ENCODE measurements at regions not wholly inside any gene's neighbourhood (a gene's known extent, or its start where the extent isn't known, plus 50 kb on each side); places are given as distances from the start of the nearest gene placed in this dataset.
"Not testable (repeated sequence)": the region's sequence is repeated elsewhere in the genome, so short reads cannot be mapped to it uniquely, and the experiment has no call there.

GRCh38 chr1:230509281-230509977 is 83.3 kb upstream of the PGBD5 start:
- no peak for DNase-seq

- no peak for DNase-seq
Measured at GRCh38 chr1:230507666-230508402, 81.7 kb upstream of the PGBD5 start.

GRCh38 chr1:230507236-230507635 is 81.1 kb upstream of the PGBD5 start:
- DNase-seq: no peak

GRCh38 chr1:230506451-230506850 is 80.3 kb upstream of the PGBD5 start:
- DNase-seq: no peak

- no peak for DNase-seq
Measured at GRCh38 chr1:230504310-230504709, 78.2 kb upstream of the PGBD5 start.

GRCh38 chr1:230503726-230504125 is 77.6 kb upstream of the PGBD5 start:
- DNase-seq: no peak

- DNase-seq: no peak
Measured at GRCh38 chr1:230502996-230503395, 76.9 kb upstream of the PGBD5 start.

- DNase-seq: no peak
Measured at GRCh38 chr1:230502306-230502705, 76.2 kb upstream of the PGBD5 start.

GRCh38 chr1:230501849-230502248 is 75.7 kb upstream of the PGBD5 start:
- no peak for DNase-seq

GRCh38 chr1:230501242-230501641 is 75.1 kb upstream of the PGBD5 start:
- DNase-seq: no peak

GRCh38 chr1:230500063-230500462 is 73.9 kb upstream of the PGBD5 start:
- no peak for DNase-seq

- DNase-seq: no peak
Measured at GRCh38 chr1:230499496-230499895, 73.4 kb upstream of the PGBD5 start.

- DNase-seq: no peak
Measured at GRCh38 chr1:230498704-230499103, 72.6 kb upstream of the PGBD5 start.

- no peak for DNase-seq
Measured at GRCh38 chr1:230496451-230496850, 70.3 kb upstream of the PGBD5 start.

- DNase-seq: peak in 1 of 2 donors; percentile 19
Measured at GRCh38 chr1:230495891-230496385, 69.8 kb upstream of the PGBD5 start.

- DNase-seq: no peak
Measured at GRCh38 chr1:230495076-230495475, 68.9 kb upstream of the PGBD5 start.

- no peak for DNase-seq
Measured at GRCh38 chr1:230494514-230494913, 68.4 kb upstream of the PGBD5 start.

- DNase-seq: no peak
Measured at GRCh38 chr1:230494026-230494425, 67.9 kb upstream of the PGBD5 start.

- DNase-seq: no peak
Measured at GRCh38 chr1:230493264-230493663, 67.1 kb upstream of the PGBD5 start.

GRCh38 chr1:230490436-230490835 is 64.3 kb upstream of the PGBD5 start:
- DNase-seq: no peak

GRCh38 chr1:230487773-230488428 is 61.8 kb upstream of the PGBD5 start:
- DNase-seq: no peak

GRCh38 chr1:230476622-230477003 is 50.5 kb upstream of the PGBD5 start:
- no peak for DNase-seq

GRCh38 chr1:230475856-230476621 is 49.9 kb upstream of the PGBD5 start:
- not testable (repeated sequence) for DNase-seq
